ENCODE measurements at regions not wholly inside any gene's neighbourhood (a gene's known extent, or its start where the extent isn't known, plus 50 kb on each side); places are given as distances from the start of the nearest gene placed in this dataset.

- Histone ChIP-seq H3K79me2 (ENCODE audit: insufficient read depth, low read length) (no peaks in the 10 kb centered on the region), H4K20me1 (ENCODE audit: insufficient read depth, low read length, poor library complexity, severe bottlenecking) (no peaks in the 10 kb centered on the region), H3K4me1 (ENCODE audit: insufficient read depth, low read length, poor library complexity, severe bottlenecking) (peaks cover 16% of the 10 kb centered on the region), H3K36me3 (ENCODE audit: insufficient read depth, low read length) (no peaks in the 10 kb centered on the region), H3K9me3 (ENCODE audit: insufficient read depth, low read depth, low read length) (no peaks in the 10 kb centered on the region), H3F3A (ENCODE audit: low read depth) (no peaks in the 10 kb centered on the region), H3K27me3 (ENCODE audit: insufficient read depth, low read length, poor library complexity, severe bottlenecking) (no peaks in the 10 kb centered on the region), H3K9ac (ENCODE audit: low read depth, low read length, poor library complexity, severe bottlenecking) (no peak overlapping the region), H2AFZ (ENCODE audit: low read length) (no peak overlapping the region), H3K4me3 (ENCODE audit: low read length, poor library complexity, severe bottlenecking) (no peak overlapping the region), H3K4me2 (ENCODE audit: low read depth, low read length, poor library complexity, severe bottlenecking) (no peak overlapping the region), H3K9me2 (replicated peaks; ENCODE audit: low read depth, low read length) (no peaks in the 10 kb centered on the region)
- TF ChIP-seq EZH2phosphoT487 (IDR thresholded peaks at IDR 0.05; ENCODE audit: borderline replicate concordance) (no peak), CTCF (conservative IDR thresholded peaks at IDR 0.05; ENCODE audit: low read length) (no peak)
Observed at GRCh38 chr2:118177884-118178283, 89.6 kb downstream of the INSIG2 start.

DNA sequence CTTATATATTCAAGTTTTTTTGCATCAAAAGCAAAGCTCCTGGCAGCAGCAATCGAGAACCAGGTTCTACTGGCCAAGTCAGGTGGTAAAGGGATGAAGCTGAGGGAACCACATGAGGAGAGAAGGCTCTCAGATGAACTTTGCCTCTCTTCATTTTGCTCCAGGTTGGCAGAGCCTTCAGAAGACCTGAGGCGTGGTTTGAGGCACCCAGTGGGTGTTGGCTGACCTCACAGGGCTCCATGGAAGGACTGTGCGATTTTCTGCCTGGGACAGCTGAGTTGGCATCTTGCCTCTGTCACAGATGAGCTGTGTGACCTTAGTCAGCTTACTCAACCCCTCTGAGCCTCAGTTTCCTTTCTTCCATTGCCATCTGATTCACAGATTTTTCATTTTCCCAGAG lies 89.0 kb downstream of the INSIG2 start:
- H3K9ac ChIP-seq (ENCODE audit: low read depth, low read length, poor library complexity, severe bottlenecking) = no peak overlapping the region
- H3K9me2 ChIP-seq (replicated peaks; ENCODE audit: low read depth, low read length) = no peaks in the 10 kb centered on the region
- H3K4me3 ChIP-seq (ENCODE audit: low read length, poor library complexity, severe bottlenecking) = no peak overlapping the region
- no peaks in the 10 kb centered on the region for H3K27me3 ChIP-seq (ENCODE audit: insufficient read depth, low read length, poor library complexity, severe bottlenecking)
- H3K36me3 ChIP-seq (ENCODE audit: insufficient read depth, low read length) = no peaks in the 10 kb centered on the region
- no peaks in the 10 kb centered on the region for H3F3A ChIP-seq (ENCODE audit: low read depth)
- no peaks in the 10 kb centered on the region for H4K20me1 ChIP-seq (ENCODE audit: insufficient read depth, low read length, poor library complexity, severe bottlenecking)
- peaks cover 16% of the 10 kb centered on the region for H3K4me1 ChIP-seq (ENCODE audit: insufficient read depth, low read length, poor library complexity, severe bottlenecking)
- no peaks in the 10 kb centered on the region for H3K9me3 ChIP-seq (ENCODE audit: insufficient read depth, low read depth, low read length)
- H3K79me2 ChIP-seq (ENCODE audit: insufficient read depth, low read length) = no peaks in the 10 kb centered on the region
- H2AFZ ChIP-seq (ENCODE audit: low read length) = peak overlapping the region; percentile 60; the same call in 1 of the 2 replicates
- no peak overlapping the region for H3K4me2 ChIP-seq (ENCODE audit: low read depth, low read length, poor library complexity, severe bottlenecking)
- no peak for TF ChIP-seq CTCF (conservative IDR thresholded peaks at IDR 0.05; ENCODE audit: low read length)

DNA sequence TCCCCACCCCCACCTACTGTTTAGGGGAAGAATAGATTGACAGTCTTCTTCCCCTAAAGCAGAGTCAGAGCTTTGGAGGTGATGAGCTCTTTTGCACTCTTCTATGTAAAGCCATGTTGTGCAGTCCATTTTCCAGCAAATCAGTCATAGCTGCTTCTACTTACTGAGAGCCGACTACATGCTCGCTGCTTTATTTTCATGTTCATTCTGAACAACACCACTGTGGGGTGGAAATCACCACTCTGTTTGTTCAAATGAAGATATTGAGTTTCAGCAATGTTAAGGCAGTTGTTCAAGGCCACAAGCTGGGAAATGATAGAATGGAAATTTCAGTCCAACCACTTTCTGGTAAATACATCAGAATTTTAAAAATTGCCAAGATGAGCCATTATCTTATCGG lies 88.3 kb downstream of the INSIG2 start:
- Histone ChIP-seq H3F3A (ENCODE audit: low read depth) (no peaks in the 10 kb centered on the region), H3K9me3 (ENCODE audit: insufficient read depth, low read depth, low read length) (no peaks in the 10 kb centered on the region), H3K79me2 (ENCODE audit: insufficient read depth, low read length) (no peaks in the 10 kb centered on the region), H3K4me1 (ENCODE audit: insufficient read depth, low read length, poor library complexity, severe bottlenecking) (peaks cover 16% of the 10 kb centered on the region), H3K36me3 (ENCODE audit: insufficient read depth, low read length) (no peaks in the 10 kb centered on the region), H3K9me2 (replicated peaks; ENCODE audit: low read depth, low read length) (no peaks in the 10 kb centered on the region), H4K20me1 (ENCODE audit: insufficient read depth, low read length, poor library complexity, severe bottlenecking) (no peaks in the 10 kb centered on the region), H2AFZ (ENCODE audit: low read length) (no peak overlapping the region), H3K27me3 (ENCODE audit: insufficient read depth, low read length, poor library complexity, severe bottlenecking) (no peaks in the 10 kb centered on the region), H3K4me3 (ENCODE audit: low read length, poor library complexity, severe bottlenecking) (no peak overlapping the region), H3K4me2 (ENCODE audit: low read depth, low read length, poor library complexity, severe bottlenecking) (no peak overlapping the region), H3K9ac (ENCODE audit: low read depth, low read length, poor library complexity, severe bottlenecking) (no peak overlapping the region)
- TF ChIP-seq EZH2phosphoT487 (IDR thresholded peaks at IDR 0.05; ENCODE audit: borderline replicate concordance) = no peak

DNA sequence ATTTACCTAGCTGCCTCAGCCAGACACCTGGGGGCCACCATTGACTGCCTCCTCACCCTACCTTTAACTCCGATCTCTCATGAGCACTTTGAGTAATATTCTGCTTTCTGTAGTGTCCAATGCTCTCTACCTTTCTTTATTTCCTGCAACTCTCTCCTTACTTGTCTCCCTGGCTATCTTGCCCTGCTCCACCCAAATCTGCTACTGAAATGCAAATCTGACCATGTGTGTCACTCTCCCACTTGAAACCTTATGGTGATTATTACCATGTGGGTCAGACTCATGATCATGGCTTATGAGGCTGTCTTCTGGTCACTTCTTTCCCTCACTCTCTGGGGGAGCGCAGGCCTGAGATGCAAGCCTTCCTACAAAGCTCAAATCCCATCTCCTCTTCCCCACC lies 83.3 kb downstream of the INSIG2 start:
- H3F3A ChIP-seq (ENCODE audit: low read depth) = no peaks in the 10 kb centered on the region
- no peaks in the 10 kb centered on the region for H3K9me2 ChIP-seq (replicated peaks; ENCODE audit: low read depth, low read length)
- no peak overlapping the region for H3K4me2 ChIP-seq (ENCODE audit: low read depth, low read length, poor library complexity, severe bottlenecking)
- no peak for TF ChIP-seq CTCF (conservative IDR thresholded peaks at IDR 0.05; ENCODE audit: low read length)
- TF ChIP-seq EZH2phosphoT487 (IDR thresholded peaks at IDR 0.05; ENCODE audit: borderline replicate concordance) = no peak
- no peak overlapping the region for H2AFZ ChIP-seq (ENCODE audit: low read length)
- no peaks in the 10 kb centered on the region for H3K9me3 ChIP-seq (ENCODE audit: insufficient read depth, low read depth, low read length)
- H3K27me3 ChIP-seq (ENCODE audit: insufficient read depth, low read length, poor library complexity, severe bottlenecking) = no peaks in the 10 kb centered on the region
- H3K36me3 ChIP-seq (ENCODE audit: insufficient read depth, low read length) = no peaks in the 10 kb centered on the region
- H3K9ac ChIP-seq (ENCODE audit: low read depth, low read length, poor library complexity, severe bottlenecking) = no peak overlapping the region
- H3K79me2 ChIP-seq (ENCODE audit: insufficient read depth, low read length) = no peaks in the 10 kb centered on the region
- no peak overlapping the region for H3K4me3 ChIP-seq (ENCODE audit: low read length, poor library complexity, severe bottlenecking)
- peaks cover 7% of the 10 kb centered on the region for H3K4me1 ChIP-seq (ENCODE audit: insufficient read depth, low read length, poor library complexity, severe bottlenecking)
- H4K20me1 ChIP-seq (ENCODE audit: insufficient read depth, low read length, poor library complexity, severe bottlenecking) = no peaks in the 10 kb centered on the region
